GM21786 (cell line): ENCODE measurements at regions not wholly inside any gene's neighbourhood (a gene's known extent, or its start where the extent isn't known, plus 50 kb on each side); places are given as distances from the start of the nearest gene placed in this dataset.
"Not testable (repeated sequence)": the region's sequence is repeated elsewhere in the genome, so short reads cannot be mapped to it uniquely, and the experiment has no call there.

ENCODE experiments used
- ATAC-seq: cut with Tn5 transposase; IDR thresholded peaks from one replicate; pipeline ENCODE4 v1.9.1; 2021; ENCODE audit not compliant: unreplicated experiment

DNA sequence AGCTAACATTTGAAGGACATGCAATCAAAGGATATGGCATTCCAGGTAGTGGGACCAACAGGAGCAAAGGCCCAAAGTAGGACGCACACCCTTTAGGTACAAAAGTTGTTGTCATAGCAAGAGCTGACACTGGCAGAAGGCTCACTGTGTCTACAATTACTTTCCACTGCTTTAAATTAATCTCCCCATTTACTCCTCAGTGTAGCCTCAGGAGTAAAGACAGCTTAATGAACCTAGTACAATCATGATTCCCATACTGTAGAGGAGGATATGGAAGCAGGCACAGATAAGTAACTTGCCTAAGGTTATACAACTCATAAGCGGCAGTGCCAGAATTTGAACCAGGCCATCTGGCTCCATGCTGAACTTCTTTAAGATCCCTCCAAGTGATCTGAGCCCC, 212.9 kb upstream of the SFSWAP start:
- ATAC-seq, result no peak

DNA sequence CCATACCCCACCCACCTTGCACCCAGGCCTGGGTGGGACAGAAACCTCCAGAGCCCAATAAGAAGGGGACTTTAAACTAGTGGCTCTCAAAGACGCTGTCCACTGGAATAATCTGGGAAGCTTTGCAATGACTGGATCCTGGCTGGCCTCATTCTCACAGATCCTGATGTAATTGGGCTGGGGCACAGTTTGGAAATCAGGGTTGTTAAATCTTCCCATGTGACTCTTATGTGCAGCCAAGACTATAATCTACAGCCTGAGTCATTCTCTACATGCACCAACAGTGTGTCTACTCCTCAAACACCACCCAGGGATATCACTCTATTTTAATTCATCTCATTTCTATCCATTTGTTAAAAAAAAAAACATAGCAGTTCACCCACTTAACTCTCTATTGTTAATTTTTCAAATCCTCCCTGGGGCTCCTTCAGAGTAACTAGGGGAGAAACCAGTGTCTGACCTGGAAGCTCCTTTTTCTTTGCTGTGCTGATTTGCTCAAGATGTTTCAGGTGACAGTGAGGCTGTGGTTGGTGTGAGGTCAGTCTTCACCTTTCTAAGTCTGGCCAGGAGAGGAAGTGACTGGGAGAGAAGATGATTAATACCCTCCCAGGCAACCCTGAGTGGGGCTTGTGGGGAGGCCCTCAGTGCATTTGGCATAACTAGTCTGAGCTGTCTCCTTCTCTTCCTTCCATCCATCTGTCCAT, 211.6 kb upstream of the SFSWAP start:
- ATAC-seq, result no peak

DNA sequence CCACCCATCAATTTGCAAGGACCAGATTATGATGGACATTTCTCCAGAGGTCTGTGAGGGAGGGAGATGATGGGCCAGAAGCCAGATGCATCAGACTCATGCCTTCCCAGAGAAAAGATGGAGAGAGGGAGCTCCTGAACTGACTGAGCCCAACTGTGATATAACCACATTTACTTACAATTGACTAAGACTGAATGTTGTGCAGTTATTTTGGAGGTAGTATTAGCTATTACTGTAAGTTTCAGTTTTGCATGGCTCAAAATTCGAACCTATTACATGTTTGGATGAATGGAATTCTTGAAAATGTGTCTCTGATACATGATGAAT, 211.1 kb upstream of the SFSWAP start:
- ATAC-seq, result no peak

DNA sequence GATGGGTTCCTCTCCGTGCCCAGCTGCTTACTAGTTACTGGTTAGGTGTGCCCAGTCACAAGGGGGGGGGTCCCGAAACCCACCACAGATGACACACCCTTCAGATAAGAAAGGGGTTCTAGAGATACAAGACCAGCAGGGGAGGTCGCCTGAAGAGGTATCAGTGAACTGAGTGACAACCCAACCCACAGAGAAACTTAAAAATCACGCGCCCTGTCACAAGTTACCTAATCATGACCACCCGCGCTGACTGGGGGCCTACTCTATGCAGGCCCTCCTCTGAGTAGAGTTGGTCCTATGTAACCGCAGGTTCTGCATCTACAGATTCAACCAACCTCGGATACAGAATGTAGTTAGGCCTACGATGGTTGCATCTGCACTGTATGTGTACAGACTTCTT, 210.3 kb upstream of the SFSWAP start:
- no peak for ATAC-seq

DNA sequence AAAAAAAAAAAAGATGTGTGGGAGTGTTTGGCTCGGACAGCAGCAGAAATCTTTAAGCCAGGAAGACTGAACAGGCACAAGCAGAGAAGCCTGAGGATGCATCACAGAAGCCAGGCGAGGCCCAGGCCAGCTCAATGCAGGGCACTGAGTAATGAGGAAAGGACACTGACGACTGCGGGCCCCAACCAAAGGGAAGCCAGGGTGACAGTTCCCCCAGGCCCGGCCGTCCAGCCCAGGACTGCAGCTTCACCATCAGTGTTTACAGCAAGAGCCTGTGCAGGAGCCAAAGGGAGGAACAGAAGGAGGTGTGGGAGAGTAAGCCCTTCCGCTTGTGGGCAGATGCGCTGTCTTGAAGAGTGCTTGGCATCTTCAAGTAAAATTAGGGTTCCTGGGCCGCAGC, 205.3 kb upstream of the SFSWAP start:
- no peak for ATAC-seq

DNA sequence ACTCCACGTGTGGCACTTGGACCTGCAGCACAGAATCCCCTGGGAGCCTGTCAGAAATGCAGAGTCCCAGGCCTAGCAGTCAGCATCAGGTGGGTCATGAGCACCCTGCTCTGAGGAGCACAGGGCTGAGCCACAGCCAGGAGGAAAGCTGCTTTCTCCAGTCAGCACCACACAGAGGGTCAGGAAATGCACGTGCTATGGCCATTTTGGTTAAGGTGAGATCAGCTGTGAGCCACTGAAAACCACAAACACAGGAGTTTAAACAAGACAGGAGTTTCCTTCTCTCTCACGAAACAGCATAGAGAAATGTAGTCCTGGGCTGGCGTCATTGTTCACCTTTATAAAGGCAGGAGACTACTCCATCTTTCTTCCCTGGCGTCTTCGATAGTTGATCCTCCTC, 204.5 kb upstream of the SFSWAP start:
- no peak for ATAC-seq

DNA sequence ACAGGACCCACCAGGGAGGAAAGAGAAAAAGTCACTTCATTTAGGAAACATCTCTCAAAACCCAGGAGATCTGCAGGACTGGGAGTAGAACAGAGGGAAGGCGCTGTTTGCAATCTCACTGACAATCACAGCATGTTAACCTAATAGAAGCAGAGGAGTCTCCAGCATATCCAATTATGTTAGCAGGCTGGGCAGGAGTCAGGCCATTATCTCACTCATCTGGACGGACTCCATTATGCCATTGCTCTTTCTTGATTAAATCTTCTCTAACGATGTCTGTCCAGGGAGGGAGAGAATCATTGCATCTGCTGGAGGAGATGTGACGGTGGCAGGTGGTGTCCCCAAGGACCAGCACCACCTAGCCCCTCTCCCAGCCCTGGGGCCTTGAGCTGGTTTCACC, 203.8 kb upstream of the SFSWAP start:
- no peak for ATAC-seq

DNA sequence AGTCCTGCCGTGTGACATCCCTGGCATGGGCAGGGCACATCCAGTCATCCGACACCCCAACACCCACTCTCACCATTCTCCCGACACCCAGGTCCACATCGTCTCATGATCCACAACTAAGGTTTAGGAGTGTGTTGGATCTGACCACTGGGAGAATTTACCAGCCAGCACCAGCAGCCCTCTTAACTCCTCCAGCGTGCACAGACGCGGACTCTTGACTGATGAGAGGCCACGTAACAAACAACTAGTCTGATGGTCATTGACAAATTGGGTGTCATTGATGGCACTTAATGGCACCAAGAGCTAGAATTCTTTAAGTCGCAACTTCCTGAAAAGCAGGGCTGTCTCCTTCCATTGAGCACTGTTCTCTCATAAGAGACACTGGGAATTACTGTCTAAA, 203.0 kb upstream of the SFSWAP start:
- no peak for ATAC-seq

DNA sequence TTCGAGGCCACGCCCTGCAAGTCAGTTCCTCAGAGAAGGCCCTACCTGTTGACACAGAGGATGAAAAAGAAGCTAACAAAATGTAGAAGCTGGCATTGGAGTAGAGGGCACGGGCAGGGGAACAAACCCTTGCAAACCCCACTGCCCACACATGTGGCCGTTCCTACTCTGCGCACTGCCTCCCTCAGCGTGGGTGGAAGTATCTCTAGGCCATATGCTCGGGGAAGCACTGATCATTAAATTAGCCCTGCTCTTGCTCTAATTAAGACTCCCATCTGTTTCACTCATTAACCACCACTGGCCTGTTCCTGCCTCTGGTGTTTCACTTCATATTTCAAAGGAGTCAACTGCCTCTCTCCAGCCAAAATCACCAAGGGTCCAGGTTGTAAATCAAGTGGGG, 201.2 kb upstream of the SFSWAP start:
- ATAC-seq, result no peak

DNA sequence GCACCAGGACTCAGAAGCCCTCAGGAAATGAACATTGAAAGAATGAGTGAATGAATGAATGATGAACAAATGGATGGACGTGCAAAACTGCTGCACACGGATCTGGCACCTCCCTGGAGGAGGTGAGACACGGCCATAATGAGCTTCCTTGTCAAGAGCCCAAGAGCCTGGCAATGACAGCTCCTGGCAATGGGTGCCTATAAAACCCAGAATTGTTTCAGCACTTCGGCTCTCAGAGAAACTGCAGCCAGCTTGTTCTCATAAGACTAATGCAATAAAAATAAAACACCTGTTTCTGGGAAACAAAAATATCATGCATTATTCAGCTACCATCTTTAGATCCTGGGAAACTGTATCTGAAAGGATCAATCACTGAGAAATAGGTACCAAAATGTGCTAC, 200.5 kb upstream of the SFSWAP start:
- no peak for ATAC-seq

DNA sequence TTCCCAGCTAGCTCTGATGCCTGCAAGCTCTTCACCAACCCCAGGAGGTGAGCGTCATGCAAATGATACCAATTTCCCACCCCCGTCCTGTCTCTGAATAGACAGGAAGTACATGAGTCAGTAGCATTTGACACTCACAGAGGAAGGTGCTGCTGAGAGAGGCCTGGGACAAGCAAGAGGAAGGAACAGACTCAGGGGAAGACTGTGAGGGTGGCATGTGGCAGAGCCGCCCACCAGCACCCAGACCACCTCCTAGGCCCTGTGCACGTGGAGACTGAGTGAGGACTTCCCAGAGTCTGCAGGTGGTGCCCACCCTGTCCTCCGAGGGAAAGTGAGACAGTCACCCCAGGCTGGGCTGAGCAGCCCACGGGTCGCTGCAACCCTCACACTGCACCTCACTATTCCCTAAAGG, 199.5 kb upstream of the SFSWAP start:
- peak; percentile 96 for ATAC-seq

DNA sequence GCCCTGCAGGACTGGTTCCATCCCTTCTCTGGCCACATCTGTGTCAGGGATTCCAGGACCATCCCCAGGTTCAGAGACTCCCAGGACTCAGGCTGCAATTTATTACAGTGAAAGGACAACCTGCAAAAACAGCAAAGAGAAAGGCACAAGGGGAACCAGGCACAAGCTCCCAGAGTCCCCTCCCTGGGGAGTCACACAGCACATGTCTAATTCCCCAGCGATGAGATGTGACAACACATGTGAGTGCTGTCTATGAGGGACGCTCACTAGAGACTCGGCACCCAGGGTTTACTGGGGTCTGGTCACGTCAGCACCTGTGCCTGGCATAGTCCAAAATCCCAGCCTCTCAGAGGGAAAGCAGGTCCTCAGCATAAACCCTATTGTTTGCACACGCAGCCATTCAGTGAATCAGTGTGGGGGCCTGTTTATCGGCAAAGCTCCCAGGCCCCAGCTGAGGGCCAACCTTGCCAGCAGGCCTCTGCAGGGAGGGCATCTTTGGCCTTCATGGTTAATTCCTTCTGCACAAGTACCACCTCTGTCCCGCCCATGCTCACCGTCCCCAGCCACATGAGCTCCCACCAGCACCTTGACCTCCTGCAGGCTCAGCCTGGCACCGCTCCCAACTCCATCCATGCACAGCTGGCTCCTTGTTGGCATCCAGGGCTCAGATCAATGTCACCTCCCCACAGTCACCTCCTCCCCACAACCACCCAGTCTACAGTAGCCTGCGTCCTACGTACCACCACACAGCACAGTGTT, 198.9 kb upstream of the SFSWAP start:
- peak; percentile 26 for ATAC-seq

DNA sequence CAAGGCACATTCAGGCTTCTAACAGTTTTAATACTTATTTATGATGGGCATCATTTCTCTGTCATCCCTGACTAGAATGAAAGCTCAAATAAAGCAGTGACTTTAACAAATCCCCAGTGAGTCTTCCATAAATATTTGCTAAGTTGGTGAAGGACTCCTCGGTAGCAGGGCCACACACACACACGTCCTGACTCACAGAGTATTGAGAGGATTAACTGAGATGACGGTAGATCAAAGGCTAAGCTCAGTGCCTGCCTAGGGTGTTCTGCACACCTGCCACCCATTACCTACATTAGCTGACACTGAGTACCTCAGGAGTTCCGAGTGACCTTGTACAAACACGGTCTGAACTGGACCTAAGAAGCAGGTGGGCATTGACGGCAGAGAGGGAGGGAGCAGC, 197.3 kb upstream of the SFSWAP start:
- ATAC-seq, result no peak

DNA sequence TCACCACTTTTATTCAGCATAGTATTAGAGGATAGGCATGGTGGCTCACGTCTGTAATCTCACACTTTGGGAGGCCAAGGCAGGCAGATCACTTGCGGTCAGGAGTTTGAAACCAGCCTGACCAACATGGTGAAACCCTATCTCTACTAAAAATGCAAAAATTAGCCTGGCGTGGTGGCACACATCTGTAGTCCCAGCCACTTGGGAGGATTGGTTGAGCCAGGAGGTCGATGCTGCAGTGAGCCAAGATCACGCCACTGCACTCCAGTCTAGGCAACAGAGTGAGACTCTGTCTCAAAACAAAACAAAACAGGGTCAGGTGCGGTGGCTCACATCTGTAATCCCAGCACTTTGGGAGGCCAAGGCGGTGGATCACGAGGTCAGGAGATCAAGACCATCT, 190.3 kb upstream of the SFSWAP start:
- not testable (repeated sequence) for ATAC-seq

DNA sequence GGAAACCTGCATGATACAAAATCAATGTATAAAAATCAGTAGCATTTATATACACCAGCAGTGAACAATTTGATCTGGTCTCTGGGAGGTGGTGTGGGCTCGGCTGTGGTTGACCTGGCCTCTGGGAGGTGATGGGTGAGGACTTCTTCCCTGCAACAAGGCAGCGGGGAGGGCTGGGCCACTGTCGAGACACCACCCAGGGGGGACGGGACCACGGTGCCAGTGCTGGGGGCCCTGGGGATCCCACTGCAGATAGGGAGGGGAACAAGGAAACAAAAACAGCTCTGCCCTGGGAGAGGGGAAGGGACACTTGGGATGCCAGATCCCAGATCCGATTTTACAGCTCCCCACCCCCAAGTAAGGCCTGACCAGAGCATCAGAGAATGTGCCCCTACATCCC, 189.6 kb upstream of the SFSWAP start:
- ATAC-seq, result no peak

DNA sequence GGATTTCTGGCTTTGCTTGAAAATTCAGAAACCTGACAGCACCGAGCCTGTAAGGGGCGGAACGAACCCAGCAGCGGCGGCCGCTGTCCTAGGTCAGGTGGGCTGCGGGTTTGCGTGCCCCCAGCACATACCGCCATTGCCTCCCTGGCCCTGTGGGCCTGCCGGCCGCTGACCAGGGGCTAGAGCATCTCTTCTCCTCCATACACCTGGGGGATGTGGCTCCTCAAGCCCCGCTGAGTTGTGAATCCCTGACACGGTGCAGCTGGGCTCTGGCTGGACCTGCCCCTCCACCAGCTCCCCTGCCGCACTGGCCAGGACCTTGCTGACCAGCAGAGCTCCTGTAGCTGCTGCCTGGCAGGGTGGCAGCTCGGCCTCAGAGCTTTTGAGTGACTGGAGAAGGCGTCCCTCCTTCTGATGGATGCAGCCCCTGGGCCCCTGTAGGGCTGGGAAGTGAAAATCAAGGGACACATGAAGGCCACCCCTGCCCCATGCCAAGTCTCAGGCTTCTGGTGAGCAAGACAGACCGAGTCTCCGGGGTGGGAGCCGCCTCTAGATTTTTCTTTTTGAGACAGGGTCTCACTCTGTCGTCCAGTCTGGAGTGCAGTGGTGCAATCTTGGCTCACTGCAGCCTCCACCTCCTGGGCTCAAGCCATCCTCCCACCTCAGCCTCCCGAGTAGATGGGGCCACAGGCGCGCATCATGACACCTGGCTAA, 184.9 kb upstream of the SFSWAP start:
- no peak for ATAC-seq

DNA sequence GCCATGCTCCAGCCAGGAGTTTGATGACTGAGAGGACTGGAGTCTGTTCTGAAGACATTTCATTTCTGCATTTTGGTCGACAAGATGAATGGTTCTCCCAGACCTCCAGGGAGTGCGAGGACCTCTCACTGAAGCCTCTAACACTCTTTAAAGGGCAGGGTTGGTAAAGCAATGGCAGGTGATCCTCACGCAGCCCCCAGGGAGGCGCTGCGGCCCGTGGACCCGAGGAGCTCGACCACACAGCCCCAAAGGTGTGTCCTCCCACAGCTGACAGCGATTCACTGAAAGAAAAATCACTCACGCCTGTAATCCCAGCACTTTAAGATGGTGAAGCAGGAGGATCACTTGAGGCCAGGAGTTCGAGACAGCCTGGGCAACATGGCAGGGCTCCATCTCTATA, 183.8 kb upstream of the SFSWAP start:
- ATAC-seq, result no peak

DNA sequence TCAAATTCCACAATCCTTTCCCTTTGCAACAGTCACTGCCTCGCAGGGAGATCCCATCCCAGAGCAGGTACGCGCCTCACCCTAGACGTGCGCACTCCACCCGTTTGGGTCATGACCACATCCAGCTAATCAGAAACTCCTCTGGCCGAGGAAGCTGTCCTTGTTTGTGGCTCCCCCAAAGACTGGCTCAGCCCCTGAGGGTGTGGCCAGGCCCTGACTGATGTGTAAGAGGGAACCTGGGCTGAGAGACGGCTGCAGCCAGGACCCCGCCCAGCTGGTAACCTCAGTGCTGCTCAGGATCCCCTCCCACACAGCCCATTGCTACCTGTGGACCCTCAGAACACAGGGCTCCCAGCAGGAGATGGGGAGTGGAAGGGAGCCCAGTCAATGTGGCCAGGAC, 183.2 kb upstream of the SFSWAP start:
- no peak for ATAC-seq

DNA sequence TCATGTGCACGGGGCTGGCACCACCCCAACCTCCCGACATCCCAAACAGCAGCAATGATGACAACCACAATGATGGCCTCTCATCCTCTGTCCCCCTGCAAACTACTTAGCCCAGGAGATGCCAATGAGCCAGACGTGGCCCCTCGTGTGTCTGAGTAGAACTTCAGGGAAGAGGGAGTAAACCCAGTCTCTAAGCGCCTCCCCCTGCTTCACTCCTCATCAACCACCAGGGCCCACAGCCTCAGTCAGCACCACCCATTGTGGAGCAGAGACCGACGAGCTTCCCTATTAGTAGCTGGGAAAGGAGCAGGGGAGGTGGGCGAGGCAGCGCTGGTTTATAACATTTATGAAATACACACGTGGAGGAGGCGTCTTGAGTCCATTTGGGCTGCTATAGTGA, 182.7 kb upstream of the SFSWAP start:
- ATAC-seq, result no peak

DNA sequence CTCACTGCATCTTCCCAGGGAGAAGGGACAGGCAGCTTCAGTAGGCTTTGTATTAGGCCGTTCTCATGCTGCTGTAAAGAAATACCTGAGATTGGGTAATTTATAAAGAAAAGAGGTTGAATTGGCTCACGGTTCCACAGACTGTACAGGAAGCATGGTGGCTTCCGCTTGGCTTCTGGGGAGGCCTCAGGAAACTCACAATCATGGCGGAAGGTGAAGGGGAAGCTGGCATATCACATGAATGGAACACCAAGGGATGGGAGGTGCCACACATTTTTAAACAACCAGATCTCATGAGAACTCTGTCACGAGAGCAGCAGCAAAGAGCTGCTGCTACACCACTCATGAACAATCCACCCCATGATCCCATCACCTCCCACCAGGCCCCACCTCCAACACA, 182.2 kb upstream of the SFSWAP start:
- ATAC-seq, result no peak

DNA sequence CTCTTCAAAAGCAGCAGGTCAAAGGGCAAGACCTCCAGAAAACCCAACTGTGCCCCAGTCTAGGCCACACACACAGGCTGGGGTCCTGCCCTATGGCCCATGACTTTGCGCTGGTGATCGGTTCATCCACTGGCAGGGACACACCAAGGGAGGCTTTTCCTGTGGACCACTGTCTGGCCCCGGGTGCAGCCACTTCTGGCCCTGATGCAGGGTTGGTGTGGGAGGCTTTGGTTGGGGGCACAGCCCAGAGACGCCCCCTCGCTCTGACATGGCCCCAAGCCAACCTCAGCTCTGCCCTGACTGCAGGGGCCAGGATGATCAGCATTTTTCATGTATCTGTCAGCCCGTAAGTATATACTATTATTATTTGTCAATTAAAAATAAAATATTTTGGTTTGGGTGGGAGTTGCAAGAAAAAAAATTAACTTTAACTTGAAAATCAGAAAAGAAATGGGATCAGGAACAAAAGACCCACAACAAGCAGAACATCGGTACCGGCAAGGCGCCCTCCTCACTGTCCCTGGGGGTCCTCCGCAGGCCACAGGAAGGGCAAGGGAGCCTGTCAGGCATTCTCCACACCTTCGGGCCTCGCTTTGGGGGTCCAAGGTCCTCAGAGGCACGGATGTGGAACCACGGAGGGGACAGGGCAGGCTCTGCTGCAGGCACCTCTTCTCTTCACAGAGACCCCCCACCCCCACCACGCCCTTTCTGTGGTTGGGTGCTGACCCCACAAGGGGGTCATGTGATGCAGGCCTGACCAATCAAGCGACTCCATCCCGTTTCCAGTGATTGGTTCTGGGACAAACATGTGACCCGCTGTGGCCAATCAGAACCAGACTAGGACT, 181.5 kb upstream of the SFSWAP start:
- ATAC-seq, result no peak

DNA sequence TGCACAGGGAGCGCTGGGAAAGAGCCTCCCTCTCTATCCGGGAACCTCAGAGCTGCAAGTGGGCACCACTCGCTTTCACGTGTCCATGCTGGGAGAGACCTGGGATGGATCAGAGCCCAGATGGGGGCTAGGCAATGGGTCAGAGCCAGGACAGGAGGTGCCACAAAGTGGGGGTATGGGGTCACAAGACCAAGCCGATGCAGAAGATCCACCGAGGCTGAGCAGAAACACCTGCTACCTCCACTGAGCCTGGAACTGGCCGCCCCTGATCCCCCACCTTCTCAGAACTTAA, 180.9 kb upstream of the SFSWAP start:
- ATAC-seq, result no peak
